ENCODE measurements at regions not wholly inside any gene's neighbourhood (a gene's known extent, or its start where the extent isn't known, plus 50 kb on each side); places are given as distances from the start of the nearest gene placed in this dataset.

- Histone ChIP-seq H3K9ac (ENCODE audit: low read length) (no peak overlapping the region), H3K4me3 (replicated peaks in 1 of 2; ENCODE audit: low read depth in 1 of 2, low read length in 2 of 2) (no peak overlapping the region), H4K20me1 (ENCODE audit: insufficient read depth) (no peaks in the 10 kb centered on the region), H3K27me3 (ENCODE audit: insufficient read depth, low read length) (no peaks in the 10 kb centered on the region), H3K79me2 (ENCODE audit: insufficient read depth, low read length) (no peaks in the 10 kb centered on the region), H3K4me1 (ENCODE audit: control insufficient read depth in 1 of 2, insufficient read depth in 2 of 2, low read length in 2 of 2) (no peaks in the 10 kb centered on the region), H3K9me3 (ENCODE audit: control insufficient read depth in 1 of 2, insufficient read depth in 1 of 2, low read depth in 1 of 2, low read length in 2 of 2) (peaks cover 11 to 33% of the 10 kb centered on the region in 2 experiments; a peak in 2 of 4 replicates), H3K4me2 (ENCODE audit: low read length) (no peak overlapping the region), H2AFZ (ENCODE audit: low read depth, low read length, poor library complexity, severe bottlenecking) (no peak overlapping the region), H3K27ac (ENCODE audit: low read depth, low read length) (no peak overlapping the region), H3K36me3 (ENCODE audit: control insufficient read depth in 1 of 2, insufficient read depth in 2 of 2, low read length in 2 of 2) (no peaks in the 10 kb centered on the region), H3K9me2 (ENCODE audit: insufficient read depth) (no peaks in the 10 kb centered on the region)
- BruUV-seq (replicated peaks), result no TSS peak
- ChIA-PET POLR2A (no interaction called here), RAD21 (ENCODE audit: low non-redundant PET in 1 of 2, low total read pairs in 2 of 2, uncharacterized antibody in 2 of 2, unreplicated experiment in 2 of 2) (no interaction called here), CTCF (no interaction called here)
- DNase-seq (ENCODE audit: low read depth, low spot score) (no peak), ATAC-seq (no peak)
- TF ChIP-seq ATF3 (IDR thresholded peaks at IDR 0.05), result no peak
- no peak for TF ChIP-seq SIN3A (IDR thresholded peaks at IDR 0.05; ENCODE audit: low read depth)
- intact Hi-C loops (cut with micrococcal nuclease), result no loop called here
These were observed 416.4 kb upstream of the IRX1 start for GRCh38 chr5:3179220-3179619.

- TF ChIP-seq FOSL1 (IDR thresholded peaks at IDR 0.05; ENCODE audit: low read depth), result no peak
- no peaks in the 10 kb centered on the region for H3K4me1 ChIP-seq (ENCODE audit: control insufficient read depth in 1 of 2, insufficient read depth in 2 of 2, low read length in 2 of 2)
- H3K79me2 ChIP-seq (ENCODE audit: insufficient read depth, low read length), result no peaks in the 10 kb centered on the region
- RAD21 ChIA-PET (ENCODE audit: low non-redundant PET in 1 of 2, low total read pairs in 2 of 2, uncharacterized antibody in 2 of 2, unreplicated experiment in 2 of 2), result no interaction called here
- CTCF ChIA-PET, result no interaction called here
- DNase-seq (ENCODE audit: low read depth, low spot score), result no peak
- no peaks in the 10 kb centered on the region for H3K36me3 ChIP-seq (ENCODE audit: control insufficient read depth in 1 of 2, insufficient read depth in 2 of 2, low read length in 2 of 2)
- no peaks in the 10 kb centered on the region for H3K27me3 ChIP-seq (ENCODE audit: insufficient read depth, low read length)
- BruUV-seq (replicated peaks), result no TSS peak
- no peak overlapping the region for H2AFZ ChIP-seq (ENCODE audit: low read depth, low read length, poor library complexity, severe bottlenecking)
- no peak overlapping the region for H3K9ac ChIP-seq (ENCODE audit: low read length)
- no peak overlapping the region for H3K4me3 ChIP-seq (replicated peaks in 1 of 2; ENCODE audit: low read depth in 1 of 2, low read length in 2 of 2)
- no peak for ATAC-seq
- intact Hi-C loops (cut with micrococcal nuclease), result no loop called here
- no peaks in the 10 kb centered on the region for H3K9me2 ChIP-seq (ENCODE audit: insufficient read depth)
- no peak overlapping the region for H3K27ac ChIP-seq (ENCODE audit: low read depth, low read length)
- H4K20me1 ChIP-seq (ENCODE audit: insufficient read depth), result no peaks in the 10 kb centered on the region
- no peak overlapping the region for H3K4me2 ChIP-seq (ENCODE audit: low read length)
- POLR2A ChIA-PET, result no interaction called here
- H3K9me3 ChIP-seq (ENCODE audit: control insufficient read depth in 1 of 2, insufficient read depth in 1 of 2, low read depth in 1 of 2, low read length in 2 of 2), result peaks cover 7 to 25% of the 10 kb centered on the region in 2 experiments; a peak in 3 of 4 replicates
These were observed 418.3 kb upstream of the IRX1 start for GRCh38 chr5:3177338-3177737.

- intact Hi-C loops (cut with micrococcal nuclease), result no loop called here
- CTCF ChIA-PET, result no interaction called here
- H3K4me3 ChIP-seq (replicated peaks in 1 of 2; ENCODE audit: low read depth in 1 of 2, low read length in 2 of 2), result no peak overlapping the region
- no peak overlapping the region for H3K9ac ChIP-seq (ENCODE audit: low read length)
- POLR2A ChIA-PET, result no interaction called here
- no peaks in the 10 kb centered on the region for H3K9me2 ChIP-seq (ENCODE audit: insufficient read depth)
- DNase-seq (ENCODE audit: low read depth, low spot score) (no peak), ATAC-seq (no peak)
- peaks cover 5 to 14% of the 10 kb centered on the region in 2 experiments; a peak in 3 of 4 replicates for H3K9me3 ChIP-seq (ENCODE audit: control insufficient read depth in 1 of 2, insufficient read depth in 1 of 2, low read depth in 1 of 2, low read length in 2 of 2)
- RAD21 ChIA-PET (ENCODE audit: low non-redundant PET in 1 of 2, low total read pairs in 2 of 2, uncharacterized antibody in 2 of 2, unreplicated experiment in 2 of 2), result no interaction called here
- no peaks in the 10 kb centered on the region for H3K4me1 ChIP-seq (ENCODE audit: control insufficient read depth in 1 of 2, insufficient read depth in 2 of 2, low read length in 2 of 2)
- BruUV-seq (replicated peaks), result no TSS peak
- no peaks in the 10 kb centered on the region for H3K36me3 ChIP-seq (ENCODE audit: control insufficient read depth in 1 of 2, insufficient read depth in 2 of 2, low read length in 2 of 2)
- no peaks in the 10 kb centered on the region for H3K27me3 ChIP-seq (ENCODE audit: insufficient read depth, low read length)
- no peak overlapping the region for H3K27ac ChIP-seq (ENCODE audit: low read depth, low read length)
- no peaks in the 10 kb centered on the region for H3K79me2 ChIP-seq (ENCODE audit: insufficient read depth, low read length)
- H3K4me2 ChIP-seq (ENCODE audit: low read length), result no peak overlapping the region
- TF ChIP-seq POLR2AphosphoS5 (IDR thresholded peaks at IDR 0.05; ENCODE audit: low read depth, low read length), result no peak
- TF ChIP-seq ELF1 (IDR thresholded peaks at IDR 0.05; ENCODE audit: borderline replicate concordance, low read depth), result no peak
- TF ChIP-seq ZNF274 (IDR thresholded peaks at IDR 0.05; ENCODE audit: low read depth, low read length), result no peak
- TF ChIP-seq MAX (IDR thresholded peaks at IDR 0.05), result no peak
- no peak for TF ChIP-seq EZH2 (IDR thresholded peaks at IDR 0.05)
- no peak for TF ChIP-seq YY1 (IDR thresholded peaks at IDR 0.05; ENCODE audit: extremely low read depth, insufficient replicate concordance, low read depth, low read length)
- no peak overlapping the region for H2AFZ ChIP-seq (ENCODE audit: low read depth, low read length, poor library complexity, severe bottlenecking)
- no peaks in the 10 kb centered on the region for H4K20me1 ChIP-seq (ENCODE audit: insufficient read depth)
These were observed 420.2 kb upstream of the IRX1 start for GRCh38 chr5:3175416-3175815.
